Activated naive CD4-positive, alpha-beta T cell treated with anti-CD3 and anti-CD28 coated beads for 36 hours (primary cell): ENCODE measurements at regions not wholly inside any gene's neighbourhood (a gene's known extent, or its start where the extent isn't known, plus 50 kb on each side); places are given as distances from the start of the nearest gene placed in this dataset.

Source experiments
- CTCF ChIA-PET: fragments of 350-600 bp; sonication (Branson Sonifier 250); formaldehyde crosslinking; loops from one replicate; lab custom pipeline; 2021; ENCODE audit warnings: antibody characterized with exemption; lab: Charles Lee
- DNase-seq: peaks from one replicate; pipeline ENCODE4 v3.0.0-alpha.2; 2020
- H3K27ac Mint-ChIP-seq: one replicate; pipeline ENCODE4 v1.8.0; 2021; ENCODE audit warnings: mild to moderate bottlenecking, mixed read lengths
- H3K27me3 Mint-ChIP-seq: one replicate; pipeline ENCODE4 v1.8.0; 2021; ENCODE audit warnings: low read depth, mixed read lengths
- H3K36me3 Mint-ChIP-seq: one replicate; pipeline ENCODE4 v1.8.0; 2021; ENCODE audit warnings: low read depth, mixed read lengths
- H3K4me1 Mint-ChIP-seq: one replicate; pipeline ENCODE4 v1.8.0; 2021; ENCODE audit warnings: low read depth, mixed read lengths
- H3K4me3 Mint-ChIP-seq: one replicate; pipeline ENCODE4 v1.8.0; 2021; ENCODE audit warnings: mild to moderate bottlenecking, moderate library complexity, mixed read lengths
- H3K9me3 Mint-ChIP-seq: one replicate; pipeline ENCODE4 v1.8.0; 2021; ENCODE audit warnings: mixed read lengths
- intact Hi-C: fragments of 100-400 bp; cut with micrococcal nuclease; formaldehyde crosslinking; loops from one replicate; pipeline ENCODE4 v1.15.1; 2023

- Mint-ChIP-seq H3K4me3 (no peak overlapping the region), H3K36me3 (no peaks in the 10 kb centered on the region), H3K27ac (no peak overlapping the region), H3K4me1 (peaks cover 31% of the 10 kb centered on the region), H3K9me3 (no peaks in the 10 kb centered on the region), H3K27me3 (no peaks in the 10 kb centered on the region)
- DNase-seq = peak; percentile 44
- intact Hi-C loops = loop anchor here (5.0 kb wide), 1 partner anchor 234 kb away; no protein-coding TSS in a partner anchor
- CTCF ChIA-PET = interaction anchor here (0.6 to 2.0 kb wide), 4 partner anchors 16 to 321 kb away, joined by 3 to 6 read pairs (median 3); partner anchors contain the start of gene ZSWIM6
These were observed 51.2 kb upstream of the ZSWIM6 start for GRCh38 chr5:61280761-61281427.

- Mint-ChIP-seq H3K36me3 (no peaks in the 10 kb centered on the region), H3K4me3 (no peak overlapping the region)
These were observed 50.4 kb upstream of the ZSWIM6 start for GRCh38 chr5:61281686-61282085.

More at GRCh38 chr5:61281686-61282085, 50.4 kb upstream of the ZSWIM6 start:
- DNase-seq = no peak
- CTCF ChIA-PET = interaction anchor here (1.0 kb wide), 1 partner anchor 17 kb away, joined by 3 read pairs; no protein-coding TSS in a partner anchor
- Mint-ChIP-seq H3K4me1 (peaks cover 29% of the 10 kb centered on the region), H3K27me3 (no peaks in the 10 kb centered on the region), H3K27ac (no peak overlapping the region), H3K9me3 (no peaks in the 10 kb centered on the region)
- intact Hi-C loops = loop anchor here (5.0 kb wide), 1 partner anchor 234 kb away; no protein-coding TSS in a partner anchor
